GM19397 (cell line): ENCODE measurements at regions not wholly inside any gene's neighbourhood (a gene's known extent, or its start where the extent isn't known, plus 50 kb on each side); places are given as distances from the start of the nearest gene placed in this dataset.
"Not testable (repeated sequence)": the region's sequence is repeated elsewhere in the genome, so short reads cannot be mapped to it uniquely, and the experiment has no call there.

Experiments used
- ATAC-seq: cut with Tn5 transposase; IDR thresholded peaks from one replicate; pipeline ENCODE4 v1.9.1; 2021; ENCODE audit warnings: mild to moderate bottlenecking, moderate library complexity; ENCODE audit not compliant: unreplicated experiment

GRCh38 chr15:94834494-94834893 is 603.1 kb downstream of the MCTP2 start:
- ATAC-seq: no peak

DNA sequence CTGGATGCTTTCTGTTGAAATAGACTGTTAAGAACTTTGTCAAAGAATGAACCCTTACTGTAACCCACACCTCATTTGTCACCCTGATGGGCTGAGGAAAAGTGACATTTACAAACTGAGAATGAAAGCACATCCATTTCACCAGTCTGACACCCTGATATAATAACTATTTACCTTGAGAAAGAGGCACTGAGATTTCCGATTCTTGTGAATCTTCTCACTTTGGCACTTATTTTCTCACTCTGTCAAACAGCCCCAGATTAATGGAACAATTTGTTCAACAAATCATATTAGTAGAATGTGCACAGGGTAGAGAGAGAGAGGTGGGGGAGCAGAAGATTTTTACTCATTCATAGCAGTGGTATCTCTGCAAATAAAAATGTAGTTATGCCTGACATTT is 606.9 kb downstream of the MCTP2 start:
- no peak for ATAC-seq

DNA sequence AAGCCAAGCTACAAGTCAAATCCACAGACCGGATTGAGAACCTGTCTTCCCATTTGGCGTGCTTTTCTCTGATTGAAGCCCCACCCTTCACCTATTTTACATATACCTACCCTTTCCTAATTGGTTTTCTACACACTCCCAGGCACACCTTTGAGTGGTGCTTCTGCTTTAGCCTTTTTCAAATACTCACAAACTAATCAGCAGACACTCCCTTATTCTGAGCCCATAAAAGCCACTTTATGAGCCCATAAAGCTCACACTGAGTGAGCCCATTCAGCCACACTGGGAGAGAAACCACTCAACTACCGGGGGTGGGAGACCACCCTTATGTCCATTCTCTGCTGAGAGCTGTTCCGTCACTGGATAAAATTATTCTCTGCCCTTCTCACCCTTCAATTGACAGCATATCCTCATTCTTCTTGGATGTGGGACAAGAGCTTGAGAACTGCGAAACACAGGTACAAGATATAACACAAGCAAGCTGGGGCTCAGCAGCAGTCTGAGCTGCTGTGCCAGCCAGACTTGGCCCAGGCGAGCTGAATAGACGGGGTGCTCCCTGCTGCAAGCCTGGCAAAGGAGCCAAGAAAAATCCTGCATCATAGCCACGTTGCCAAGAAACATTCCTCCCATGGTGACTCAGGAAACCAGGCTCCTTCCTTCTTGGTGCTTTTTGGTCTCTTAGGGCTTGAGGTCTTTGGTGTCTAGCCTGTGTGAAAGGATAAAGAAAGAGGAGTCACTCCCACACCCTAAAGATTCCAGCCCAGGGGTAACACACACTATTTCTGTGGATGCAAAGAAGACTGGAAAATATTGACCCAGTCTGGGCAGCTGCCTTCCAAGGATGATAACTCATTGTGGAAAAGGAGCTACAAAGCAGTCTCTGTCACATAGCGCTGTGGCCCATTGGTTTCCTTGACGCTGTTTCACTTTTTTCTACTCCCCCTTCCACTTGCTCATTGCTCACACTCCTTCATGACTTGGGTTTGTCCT is 609.7 kb downstream of the MCTP2 start:
- ATAC-seq: no peak

- ATAC-seq: no peak
These were observed 611.7 kb downstream of the MCTP2 start for GRCh38 chr15:94843060-94843459.

DNA sequence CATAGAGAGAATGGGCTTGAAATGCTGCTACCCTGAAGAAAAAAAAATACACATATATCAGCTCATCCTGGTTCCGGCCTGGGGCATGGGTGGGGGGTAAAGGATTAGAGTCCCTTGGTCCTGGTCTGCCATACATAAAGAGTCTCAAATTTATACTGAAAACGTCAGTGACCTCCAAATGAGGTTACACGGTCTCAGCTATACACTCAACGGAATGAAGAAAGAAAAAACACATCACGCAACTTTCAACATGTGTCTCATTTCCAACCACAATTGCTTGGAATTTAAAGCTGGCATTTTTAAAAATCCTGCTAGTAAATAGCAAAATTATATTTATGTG is 612.8 kb downstream of the MCTP2 start:
- no peak for ATAC-seq

DNA sequence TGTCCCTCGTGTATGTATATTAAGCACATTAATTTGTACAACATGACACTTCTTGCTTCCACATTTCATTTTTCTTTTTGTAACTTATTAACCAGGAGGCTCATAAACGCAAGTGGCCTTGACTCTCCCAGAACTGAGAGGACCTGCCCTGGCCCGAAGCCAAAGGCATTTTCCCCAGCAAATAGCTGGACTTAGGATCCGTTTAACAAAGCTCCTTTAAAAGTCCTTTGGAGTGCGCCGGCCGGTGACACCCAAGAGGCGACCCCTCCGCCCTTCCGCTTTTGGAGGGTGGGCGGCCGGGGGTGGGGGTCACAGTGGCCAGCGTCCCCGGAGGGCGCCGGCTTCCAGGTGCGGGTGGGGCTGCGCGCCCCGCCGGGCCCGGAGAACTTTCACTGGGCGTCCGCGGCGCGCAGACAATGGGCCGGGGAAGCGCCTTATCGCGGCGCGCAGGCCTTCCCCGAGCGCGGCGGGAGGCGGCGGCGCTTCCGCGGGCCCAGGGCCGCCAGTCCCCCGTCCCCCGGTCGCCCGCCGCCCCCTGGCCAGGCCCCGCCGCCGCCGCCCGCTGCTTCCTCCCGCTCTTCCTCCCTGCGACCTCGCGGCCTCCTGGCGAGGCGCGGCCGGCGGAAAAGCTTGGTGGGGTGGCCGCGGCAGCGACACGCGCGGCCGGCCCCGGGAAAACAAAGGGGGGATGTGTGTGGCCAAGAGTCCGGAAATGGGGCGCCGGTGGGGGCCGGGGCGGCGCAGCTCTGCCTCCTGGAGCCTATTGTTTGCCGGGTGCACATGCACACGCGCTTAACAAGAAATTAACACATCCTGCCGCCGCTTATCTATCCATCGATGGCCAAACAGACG is 613.4 kb downstream of the MCTP2 start:
- ATAC-seq: no peak

DNA sequence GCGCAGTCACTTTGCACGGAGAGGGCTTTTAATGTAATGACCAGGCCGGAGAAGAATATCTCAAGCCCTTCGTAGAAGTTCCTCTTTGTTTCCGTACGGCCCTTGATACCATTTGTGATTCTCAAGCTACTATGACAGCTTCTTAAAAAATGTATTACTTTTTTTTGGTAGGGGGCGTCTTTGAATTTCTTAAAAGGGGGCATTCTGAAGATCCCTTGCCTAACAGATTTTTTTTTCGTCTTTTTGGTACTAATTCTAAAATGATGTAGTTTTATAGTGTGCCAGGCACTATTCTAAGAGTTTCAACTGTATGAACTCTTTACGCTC is 614.0 kb downstream of the MCTP2 start:
- ATAC-seq: no peak

DNA sequence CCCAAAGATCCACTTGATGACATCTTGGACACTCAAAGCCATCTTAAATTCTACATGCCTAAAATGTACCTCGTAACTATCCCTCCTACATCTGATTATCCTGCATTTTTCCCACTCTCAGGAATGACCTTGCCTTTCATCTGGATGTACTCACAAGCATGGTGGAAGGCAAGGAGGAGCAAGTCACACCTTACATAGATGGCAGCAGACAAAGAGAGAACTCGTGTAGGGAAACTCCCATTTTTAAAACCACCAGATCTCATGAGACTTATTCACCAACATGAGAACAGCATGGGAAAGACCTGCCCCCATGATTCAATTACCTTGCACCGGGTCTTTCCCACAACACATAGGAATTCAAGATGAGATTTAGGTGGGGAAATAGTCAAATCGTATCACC is 616.0 kb downstream of the MCTP2 start:
- no peak for ATAC-seq

GRCh38 chr15:94848054-94848453 is 616.7 kb downstream of the MCTP2 start:
- no peak for ATAC-seq

- ATAC-seq: no peak
These were observed 623.7 kb downstream of the MCTP2 start for GRCh38 chr15:94855018-94855408.

- no peak for ATAC-seq
These were observed 624.3 kb downstream of the MCTP2 start for GRCh38 chr15:94855409-94856266.

DNA sequence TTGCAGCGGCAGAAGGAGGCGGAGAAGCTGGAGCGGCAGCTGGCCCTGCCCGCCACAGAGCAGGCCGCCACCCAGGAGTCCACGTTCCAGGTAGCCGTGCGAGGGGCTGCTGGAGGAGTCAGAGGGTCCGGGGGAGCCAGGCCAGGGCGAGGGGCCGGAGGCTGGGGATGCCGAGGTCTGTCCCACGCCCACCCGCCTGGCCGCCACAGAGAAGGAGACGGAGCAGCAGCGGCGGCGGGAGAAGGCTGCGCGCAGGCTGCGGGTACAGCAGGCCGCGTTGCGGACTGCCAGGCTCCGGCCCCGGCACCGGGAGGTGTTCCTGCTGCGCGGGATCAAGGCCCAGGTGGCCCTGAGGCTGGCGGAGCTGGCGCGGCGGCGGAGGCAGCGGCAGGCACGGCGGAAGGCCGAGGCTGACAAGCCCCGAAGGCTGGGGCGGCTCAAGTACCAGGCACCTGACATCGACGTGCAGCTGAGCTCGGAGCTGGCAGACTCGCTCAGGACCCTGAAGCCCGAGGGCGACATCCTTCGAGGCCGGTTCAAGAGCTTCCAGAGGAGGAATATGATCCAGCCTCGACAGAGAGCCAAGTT is 625.0 kb downstream of the MCTP2 start:
- ATAC-seq: no peak

GRCh38 chr15:94857466-94857865 is 626.1 kb downstream of the MCTP2 start:
- ATAC-seq: no peak

- no peak for ATAC-seq
These were observed 626.6 kb downstream of the MCTP2 start for GRCh38 chr15:94858011-94858410.

DNA sequence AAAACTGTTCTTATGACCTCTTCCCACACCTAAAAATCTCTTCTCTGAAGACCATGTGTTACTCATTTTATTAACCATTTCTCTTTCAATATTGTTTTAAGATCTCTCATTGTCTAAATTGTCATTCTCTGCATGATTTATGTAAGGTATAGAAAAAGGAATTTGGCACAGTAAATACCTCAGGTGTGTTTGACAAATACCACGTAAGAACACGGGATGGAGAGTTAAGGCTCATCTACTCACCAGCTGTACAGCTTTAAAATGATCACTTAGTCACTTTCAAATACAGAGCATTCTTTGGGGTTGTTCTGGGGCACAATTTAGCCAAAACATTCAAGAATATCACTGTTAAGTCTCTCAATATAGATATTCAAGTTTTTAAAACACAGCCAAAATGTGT is 627.1 kb downstream of the MCTP2 start:
- no peak for ATAC-seq

DNA sequence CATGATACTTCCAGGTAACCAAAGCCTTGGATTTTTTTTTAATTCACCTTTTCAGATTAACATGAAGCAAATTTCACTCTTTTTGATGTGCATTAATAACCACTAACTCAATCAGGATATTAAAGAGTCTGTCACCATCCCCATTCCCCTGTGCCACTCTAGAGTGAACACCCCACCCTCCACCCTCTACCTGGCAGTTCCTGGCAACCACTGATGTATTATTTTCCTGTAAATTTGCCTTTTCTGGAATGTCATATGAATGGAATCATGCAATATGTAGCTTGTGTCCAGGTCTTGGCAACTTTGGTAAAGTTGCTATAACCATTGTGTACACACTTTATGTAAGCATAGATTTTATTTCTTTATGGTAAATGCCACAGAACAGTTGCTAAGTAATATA is 627.6 kb downstream of the MCTP2 start:
- no peak for ATAC-seq

DNA sequence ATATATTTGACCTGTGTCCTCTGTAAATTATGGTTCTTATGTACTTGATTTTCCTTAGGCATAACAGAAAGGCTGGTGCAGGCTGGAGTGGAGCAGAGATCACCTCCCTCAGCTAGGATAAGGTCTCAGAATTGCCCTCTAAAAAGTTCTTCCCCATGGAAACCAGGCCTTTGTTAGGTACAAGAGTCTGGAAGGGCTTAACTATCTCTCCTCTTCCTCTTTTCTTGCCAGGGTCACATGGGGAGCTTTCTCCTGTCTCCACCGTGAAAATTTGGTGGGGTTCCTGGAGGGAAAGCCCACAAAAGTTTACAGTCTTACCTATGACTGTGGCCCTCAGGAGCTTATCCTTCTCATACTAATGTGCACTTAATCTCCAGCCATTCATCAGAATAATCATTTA is 633.2 kb downstream of the MCTP2 start:
- ATAC-seq: no peak

- not testable (repeated sequence) for ATAC-seq
These were observed 636.9 kb downstream of the MCTP2 start for GRCh38 chr15:94868265-94868664.

GRCh38 chr15:94875550-94875949 is 644.2 kb downstream of the MCTP2 start:
- no peak for ATAC-seq

DNA sequence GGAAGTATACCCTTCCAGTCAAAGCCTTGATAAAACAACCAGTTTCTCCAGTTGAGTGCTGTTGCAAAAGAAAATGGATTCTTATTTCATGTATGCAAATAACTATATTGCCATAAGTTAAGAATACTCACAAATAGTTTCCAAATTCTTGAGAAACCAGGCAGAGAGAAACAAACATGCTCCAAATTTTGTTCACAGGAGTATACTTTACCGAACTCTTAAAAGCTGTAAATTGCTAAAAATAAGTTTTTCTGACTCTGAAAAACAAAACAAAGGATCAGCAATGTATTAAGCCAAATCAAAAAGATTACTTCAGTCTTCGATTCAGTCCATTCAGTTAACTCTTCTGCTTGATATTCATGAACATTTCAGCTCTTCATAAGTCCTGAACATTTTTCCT is 646.5 kb downstream of the MCTP2 start:
- no peak for ATAC-seq
